H4 (cell line): ENCODE measurements at regions not wholly inside any gene's neighbourhood (a gene's known extent, or its start where the extent isn't known, plus 50 kb on each side); places are given as distances from the start of the nearest gene placed in this dataset.
A peak's percentile ranks its signal among the peaks of the same experiment; 100 is the strongest.
"Not testable (repeated sequence)": the region's sequence is repeated elsewhere in the genome, so short reads cannot be mapped to it uniquely, and the experiment has no call there.

Experiments used
- DNase-seq: peaks from one replicate; pipeline ENCODE4 v3.0.0-alpha.2; 2015; ENCODE audit warnings: low spot score

DNA sequence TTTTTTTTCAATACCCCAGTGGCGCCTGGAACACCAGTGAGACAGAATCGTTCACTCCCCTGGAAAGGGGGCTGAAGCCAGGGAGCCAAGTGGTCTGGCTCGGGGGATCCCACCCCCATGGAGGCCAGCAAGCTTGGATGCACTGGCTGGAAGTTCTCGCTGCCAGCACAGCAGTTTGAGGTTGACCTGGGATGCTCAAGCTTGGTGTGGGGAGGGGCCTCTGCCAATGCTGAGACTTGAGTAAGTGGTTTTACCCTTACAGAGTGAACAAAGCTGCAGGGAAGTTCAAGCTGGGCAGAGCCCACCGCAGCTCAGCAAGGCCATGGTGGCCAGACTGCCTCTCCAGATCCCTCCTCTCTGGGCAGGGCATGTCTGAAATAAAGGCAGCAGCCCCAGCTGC, 276.2 kb upstream of the CNTN6 start:
- no peak for DNase-seq

DNA sequence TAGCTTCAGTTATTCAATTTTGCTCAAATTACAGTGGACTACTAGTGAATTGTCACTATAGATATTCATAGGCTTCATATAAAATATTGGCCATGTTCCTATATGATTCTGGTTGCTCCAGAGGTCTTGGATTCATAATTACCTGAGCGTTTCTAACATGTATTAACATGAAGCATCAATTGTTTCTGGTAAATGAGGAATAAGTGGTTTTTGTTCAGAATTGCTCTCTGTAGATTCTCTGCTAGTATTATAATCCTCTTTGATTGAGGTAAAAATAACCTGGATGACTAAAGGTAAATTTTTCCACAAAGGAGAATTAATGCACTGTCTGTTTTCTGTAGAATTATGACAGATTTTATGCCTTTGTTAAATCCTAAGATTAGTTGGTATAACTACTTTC, 258.1 kb upstream of the CNTN6 start:
- no peak for DNase-seq

DNA sequence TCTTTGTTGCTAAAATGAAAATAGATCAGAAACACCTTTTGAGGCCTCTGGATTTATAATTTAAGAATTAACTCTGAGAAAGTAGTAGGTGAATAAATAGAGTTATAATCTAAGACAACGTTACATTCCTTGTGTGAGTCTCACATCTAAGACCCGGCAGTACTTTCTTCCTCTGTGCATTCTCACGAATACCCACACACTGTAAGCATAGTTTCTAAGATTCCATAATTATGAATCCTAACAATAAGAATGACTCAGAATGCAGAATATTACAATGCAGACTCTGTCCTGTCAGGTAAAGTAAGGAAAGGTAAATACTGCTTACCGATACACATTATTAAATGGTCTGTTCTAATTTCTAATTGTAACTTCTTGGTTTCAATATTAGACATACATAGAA, 257.7 kb upstream of the CNTN6 start:
- DNase-seq, result no peak

DNA sequence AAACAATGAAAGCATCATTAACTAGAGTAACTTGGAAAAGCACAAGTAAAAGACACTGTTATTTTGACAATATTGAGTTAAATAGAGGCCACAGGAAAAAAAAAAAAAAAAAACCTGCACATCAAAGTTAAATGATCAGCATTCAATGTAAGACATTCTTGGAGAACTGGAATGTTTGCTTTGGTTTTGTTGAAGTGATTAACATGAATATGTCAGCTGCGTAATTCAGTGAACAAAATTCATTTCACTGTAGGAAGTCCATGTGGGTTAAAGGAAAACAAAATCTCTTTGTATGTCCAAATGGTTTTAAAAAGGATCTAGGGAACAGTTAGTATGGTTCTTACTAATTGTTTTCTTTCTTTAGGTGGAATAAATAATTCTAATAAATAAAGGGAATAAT, 252.8 kb upstream of the CNTN6 start:
- no peak for DNase-seq

DNA sequence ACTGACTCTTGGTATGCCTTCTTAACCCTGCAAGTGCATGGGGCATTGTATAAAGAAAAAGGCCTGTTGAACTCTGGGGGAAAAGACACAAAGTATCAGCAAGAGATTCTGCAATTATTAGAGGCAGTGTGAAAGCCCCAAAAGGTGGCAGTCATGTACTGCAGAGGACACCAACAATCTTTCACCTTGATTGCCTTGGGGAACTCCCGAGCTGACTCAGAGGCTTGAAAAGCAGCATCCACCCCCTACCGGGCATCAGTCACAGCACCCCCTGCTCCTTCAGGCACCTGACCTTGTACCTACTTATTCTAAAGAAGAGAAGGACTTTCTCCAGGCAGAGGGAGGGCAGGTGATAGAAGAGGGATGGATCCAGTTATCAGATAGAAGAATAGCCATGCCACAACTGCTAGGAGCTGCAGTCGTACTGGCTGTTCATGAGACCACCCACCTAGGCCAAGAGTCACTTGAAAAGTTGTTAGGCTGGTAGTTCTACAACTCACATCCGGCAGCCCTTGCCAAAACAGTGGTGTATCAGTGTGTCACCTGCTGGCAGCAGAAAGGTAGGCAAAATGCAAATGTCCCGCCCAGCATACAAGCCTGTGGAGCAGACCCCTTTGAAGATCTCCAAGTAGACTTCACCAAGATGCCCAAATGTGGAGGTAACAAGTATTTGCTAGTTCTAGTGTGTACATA, 241.6 kb upstream of the CNTN6 start:
- DNase-seq, result no peak

DNA sequence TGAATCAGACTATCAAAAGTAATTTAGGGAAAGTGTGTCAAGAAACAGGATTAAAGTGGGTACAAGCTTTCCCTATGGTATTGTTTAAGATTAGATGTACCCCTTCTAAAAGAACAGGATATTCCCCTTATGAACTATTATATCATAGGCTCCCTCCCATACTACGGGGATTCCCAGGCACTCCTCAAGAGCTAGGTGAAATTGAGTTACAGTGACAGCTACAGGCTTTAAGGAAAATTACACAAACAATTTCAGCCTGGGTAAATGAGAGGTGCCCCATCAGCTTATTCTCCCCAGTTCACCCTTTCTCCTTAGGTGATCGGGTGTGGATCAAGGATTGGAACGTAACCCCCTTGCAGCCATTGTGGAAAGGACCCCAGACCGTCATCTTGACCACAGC, 240.8 kb upstream of the CNTN6 start:
- peak; percentile 16 for DNase-seq

- DNase-seq, result no peak
Measured at GRCh38 chr3:853489-853888, 239.3 kb upstream of the CNTN6 start.

GRCh38 chr3:859135-859534, 233.7 kb upstream of the CNTN6 start:
- no peak for DNase-seq

DNA sequence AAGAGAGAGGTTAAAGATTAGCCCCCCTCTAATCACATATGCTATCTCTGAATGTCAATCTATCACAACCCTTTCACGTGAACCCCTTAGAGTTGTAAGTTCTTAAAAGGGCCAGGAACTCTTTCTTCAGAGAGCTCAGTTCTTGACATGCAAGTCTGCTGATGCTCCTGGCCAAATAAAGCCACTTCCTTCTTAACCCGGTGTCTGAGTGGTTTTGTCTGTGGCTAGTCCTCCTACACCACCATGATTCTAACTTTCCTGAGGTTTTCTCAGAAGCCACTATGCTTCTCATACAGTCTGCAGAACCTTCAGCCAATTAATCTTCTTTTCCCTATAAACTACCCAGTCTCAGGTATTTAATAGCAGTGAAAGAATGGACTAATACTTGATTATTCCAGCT, 231.1 kb upstream of the CNTN6 start:
- no peak for DNase-seq

GRCh38 chr3:869269-869668, 223.6 kb upstream of the CNTN6 start:
- DNase-seq, result no peak

DNA sequence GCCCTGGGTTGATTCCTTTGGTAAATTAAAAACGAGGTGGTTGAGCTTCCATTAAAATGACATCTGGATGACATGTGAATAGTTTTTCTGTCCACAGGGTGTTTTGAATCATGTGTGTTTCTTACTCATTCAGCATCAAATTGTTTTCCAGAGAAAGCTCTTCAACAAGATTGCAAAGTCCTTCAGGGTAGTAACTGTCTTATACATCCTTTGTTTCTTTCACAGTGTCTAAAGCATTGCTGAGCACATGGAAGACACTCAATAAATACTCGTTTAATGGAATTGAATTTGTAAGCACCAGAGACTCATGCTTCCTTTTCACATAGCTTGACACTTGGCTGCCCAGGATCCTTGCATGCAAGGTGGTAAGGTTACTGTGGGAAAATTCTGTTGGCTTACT, 223.1 kb upstream of the CNTN6 start:
- no peak for DNase-seq

GRCh38 chr3:871651-872050, 221.2 kb upstream of the CNTN6 start:
- no peak for DNase-seq

DNA sequence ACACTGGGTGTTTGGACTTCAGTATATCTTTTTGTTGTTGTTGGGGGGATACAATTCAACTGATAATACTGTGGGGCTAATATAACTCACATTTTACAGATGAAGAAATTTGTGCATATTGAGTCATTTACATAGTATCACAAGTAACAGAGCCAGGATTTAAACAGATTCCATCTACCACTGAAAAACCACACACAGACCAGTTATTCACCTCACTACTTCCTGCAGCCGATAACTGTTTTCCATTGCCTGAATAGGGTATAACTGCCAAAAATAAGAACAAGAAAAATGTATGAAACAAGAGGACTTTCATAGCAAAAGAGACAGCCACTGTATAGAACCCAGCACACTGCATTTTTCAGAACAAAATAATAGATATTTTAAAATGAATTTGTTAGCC, 215.8 kb upstream of the CNTN6 start:
- DNase-seq, result no peak

DNA sequence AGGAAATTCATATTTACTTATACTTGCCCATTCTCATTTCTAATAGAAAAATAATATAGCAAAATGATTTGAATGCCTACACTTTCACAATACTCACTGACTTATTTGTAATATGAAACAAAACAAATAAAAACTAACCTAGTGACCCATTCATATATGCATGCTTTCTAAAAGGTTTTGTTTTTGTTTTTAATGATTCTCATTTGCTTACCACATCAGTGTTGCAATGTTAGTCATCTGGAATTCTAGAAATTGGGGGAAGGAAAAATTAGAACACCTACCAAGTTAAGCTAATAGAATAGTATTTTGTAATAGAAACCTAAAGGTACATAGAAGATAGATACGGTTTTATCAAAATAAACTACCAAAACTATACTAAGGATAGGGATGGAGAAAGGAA, 214.1 kb upstream of the CNTN6 start:
- no peak for DNase-seq

- DNase-seq, result no peak
Measured at GRCh38 chr3:880371-880770, 212.5 kb upstream of the CNTN6 start.

DNA sequence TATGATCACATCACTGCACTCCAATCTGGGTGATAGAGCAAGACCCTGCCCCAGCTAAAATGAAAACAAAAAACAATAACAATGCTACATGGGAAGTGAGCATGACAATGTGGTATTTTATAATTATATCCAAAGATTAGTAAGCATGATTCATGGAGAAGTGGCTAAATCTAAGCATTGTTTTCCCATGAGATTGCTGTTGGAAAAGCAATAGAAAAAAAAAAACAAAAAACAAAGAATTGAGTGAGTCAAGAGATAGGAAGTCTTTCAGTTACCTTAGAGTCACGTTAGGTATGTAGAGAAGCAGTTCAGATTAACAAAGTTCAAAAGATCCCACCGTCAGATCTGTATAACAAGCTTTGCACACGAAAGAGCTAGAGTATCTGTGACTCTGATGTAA, 210.3 kb upstream of the CNTN6 start:
- no peak for DNase-seq

DNA sequence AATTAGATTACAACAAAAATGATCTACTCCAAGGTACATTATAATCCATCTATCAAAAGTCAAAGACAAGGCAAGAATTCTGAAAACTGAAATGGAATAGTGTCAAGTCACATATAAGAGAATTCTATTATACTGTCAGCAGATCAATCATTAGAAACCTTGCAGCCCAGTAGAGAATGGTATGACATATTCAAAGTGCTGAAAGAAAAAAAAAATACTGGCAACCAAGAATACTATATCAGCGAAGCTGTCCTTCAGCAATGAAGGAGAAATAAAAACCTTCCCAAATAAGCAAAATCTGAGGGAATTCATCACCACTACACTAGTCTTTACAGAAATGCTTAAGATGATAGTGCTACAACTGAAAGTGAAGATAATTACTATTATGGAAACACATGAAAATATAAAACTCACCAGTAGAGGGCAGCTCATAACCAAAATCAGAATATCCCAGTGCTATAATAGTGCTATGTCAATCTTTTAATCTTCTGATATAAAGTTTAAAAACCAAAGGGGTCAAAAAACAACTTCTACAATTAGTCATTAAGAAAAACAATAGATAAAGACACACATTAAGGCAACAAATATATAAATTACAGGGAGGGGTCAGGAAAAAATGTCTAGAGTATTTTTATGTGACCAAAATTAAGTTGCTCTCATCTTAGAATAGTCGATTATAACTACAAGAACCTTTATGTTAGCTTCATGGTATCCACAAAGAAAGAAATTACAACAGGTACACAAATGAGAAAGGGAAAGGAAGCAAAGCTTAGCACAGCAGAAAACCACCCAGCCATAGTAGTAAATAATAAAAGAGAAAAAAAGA, 190.7 kb upstream of the CNTN6 start:
- DNase-seq, result no peak

- DNase-seq, result no peak
Measured at GRCh38 chr3:905217-905616, 187.6 kb upstream of the CNTN6 start.

DNA sequence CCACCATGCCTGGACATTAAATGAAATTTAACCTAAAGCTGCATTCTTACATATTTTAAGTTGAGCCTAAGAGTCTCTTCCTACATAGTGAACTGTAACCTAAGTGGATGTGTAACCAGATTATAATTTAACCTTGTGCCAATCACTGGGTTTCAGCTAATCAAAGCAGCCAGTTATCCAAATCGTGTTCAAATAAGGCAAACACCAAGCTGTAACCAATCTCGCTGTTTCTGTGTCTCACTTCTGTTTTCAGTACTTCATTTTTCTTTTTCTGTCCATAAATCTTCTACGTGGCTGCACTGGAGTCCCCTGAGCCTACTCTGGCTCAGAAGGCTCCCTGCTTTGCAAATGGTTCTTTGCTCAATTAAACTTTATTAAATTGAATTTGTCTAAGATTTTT, 186.1 kb upstream of the CNTN6 start:
- no peak for DNase-seq

- DNase-seq, result peak; percentile 36
Measured at GRCh38 chr3:908839-909238, 184.0 kb upstream of the CNTN6 start.

DNA sequence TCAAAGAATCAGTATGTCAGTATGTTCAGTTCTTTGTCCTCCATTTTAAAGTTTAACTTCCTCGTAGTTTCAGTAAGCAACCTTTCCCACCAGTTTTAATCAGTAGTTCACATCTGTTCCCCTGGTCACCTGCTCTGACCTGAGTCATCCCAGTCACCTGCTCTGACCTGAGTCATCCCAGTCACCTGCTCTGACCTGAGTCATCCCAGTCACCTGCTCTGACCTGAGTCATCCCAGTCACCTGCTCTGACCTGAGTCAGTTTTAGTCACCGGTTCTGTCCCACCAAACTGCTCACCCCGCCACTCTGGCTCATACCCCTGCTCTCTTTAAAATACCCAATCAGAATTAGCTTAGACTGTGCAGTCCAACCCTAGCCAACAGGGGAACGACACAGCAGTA, 180.1 kb upstream of the CNTN6 start:
- DNase-seq, result not testable (repeated sequence)

- DNase-seq, result peak; percentile 66
Measured at GRCh38 chr3:923161-923910, 169.5 kb upstream of the CNTN6 start.

DNA sequence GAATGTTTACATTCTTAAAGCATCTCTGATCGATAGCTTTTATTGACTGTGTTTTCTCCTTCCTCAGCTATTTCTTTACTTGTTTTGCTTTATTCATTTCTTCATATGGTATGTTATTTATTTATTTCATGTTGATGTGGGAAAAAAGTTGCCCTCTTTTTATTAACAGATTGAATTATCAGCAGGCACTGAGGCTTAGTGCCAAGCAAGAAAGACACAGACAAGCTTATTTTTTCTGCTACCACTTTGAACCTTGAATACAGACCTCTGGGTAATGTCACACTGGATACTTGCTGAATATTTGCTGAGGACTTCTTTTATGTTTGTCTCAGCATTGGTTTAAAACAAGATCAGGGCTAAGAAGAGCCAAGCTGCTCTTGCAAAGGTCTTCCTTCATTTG, 162.0 kb upstream of the CNTN6 start:
- no peak for DNase-seq
